GM21367 (cell line): ENCODE measurements at regions not wholly inside any gene's neighbourhood (a gene's known extent, or its start where the extent isn't known, plus 50 kb on each side); places are given as distances from the start of the nearest gene placed in this dataset.
"Not testable (repeated sequence)": the region's sequence is repeated elsewhere in the genome, so short reads cannot be mapped to it uniquely, and the experiment has no call there.

Source experiments
- ATAC-seq: cut with Tn5 transposase; IDR thresholded peaks from one replicate; pipeline ENCODE4 v1.9.1; 2021; ENCODE audit not compliant: unreplicated experiment

DNA sequence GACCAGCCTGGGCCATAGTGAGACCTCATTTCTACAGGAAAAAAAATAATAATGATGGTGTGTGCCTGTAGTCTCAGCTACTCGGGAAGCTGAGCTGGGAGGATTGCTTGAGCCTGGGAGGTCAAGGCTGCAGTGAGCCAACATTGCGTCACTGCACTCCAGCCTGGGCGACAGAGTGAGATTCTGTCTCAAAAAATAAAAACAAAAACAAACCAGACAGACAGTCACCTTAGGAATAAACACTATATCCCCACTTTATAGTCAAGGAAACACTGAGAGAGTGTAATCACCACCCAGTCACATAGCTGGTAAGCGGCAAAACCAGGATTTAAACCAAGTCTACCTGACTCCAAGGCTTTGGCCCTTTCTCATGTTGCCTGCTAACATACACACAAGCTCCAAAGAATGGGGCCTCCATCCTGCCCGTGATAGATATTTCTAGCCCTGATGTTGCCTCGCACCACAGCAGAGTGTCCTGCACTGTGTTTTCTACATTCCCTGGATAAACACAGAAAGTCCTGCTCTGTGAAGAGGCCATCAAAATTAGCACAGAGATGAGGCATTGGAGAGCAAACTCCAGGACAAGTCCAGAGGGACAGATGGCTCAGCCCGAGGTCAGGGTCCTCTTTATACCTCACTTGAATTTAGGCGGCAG is 66.1 kb upstream of the SMURF2 start:
- no peak for ATAC-seq

GRCh38 chr17:64726025-64726424 is 63.9 kb upstream of the SMURF2 start:
- ATAC-seq = not testable (repeated sequence)

- ATAC-seq = not testable (repeated sequence)
Observed at GRCh38 chr17:64724246-64724645, 62.1 kb upstream of the SMURF2 start.

- ATAC-seq = no peak
Observed at GRCh38 chr17:64723781-64724180, 61.7 kb upstream of the SMURF2 start.

GRCh38 chr17:64721556-64721955 is 59.4 kb upstream of the SMURF2 start:
- not testable (repeated sequence) for ATAC-seq

DNA sequence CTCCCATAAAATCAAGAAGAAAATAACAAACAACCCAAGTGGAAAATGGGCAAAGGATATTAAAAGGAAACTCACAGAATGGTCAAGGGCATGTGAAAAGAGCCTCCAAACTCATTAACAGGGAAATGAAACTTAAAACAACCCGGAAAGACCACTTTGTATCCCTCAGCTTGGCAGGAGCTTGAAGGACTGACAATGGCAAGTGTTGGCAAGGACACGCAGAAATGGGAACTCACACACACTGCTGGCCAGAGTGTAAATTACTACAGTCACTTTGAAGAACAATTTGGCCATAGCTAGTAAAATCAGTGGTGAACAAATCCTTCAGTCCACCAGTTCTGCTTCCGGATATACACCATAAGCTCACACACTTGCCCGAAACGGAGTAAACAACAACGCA is 58.1 kb upstream of the SMURF2 start:
- not testable (repeated sequence) for ATAC-seq

DNA sequence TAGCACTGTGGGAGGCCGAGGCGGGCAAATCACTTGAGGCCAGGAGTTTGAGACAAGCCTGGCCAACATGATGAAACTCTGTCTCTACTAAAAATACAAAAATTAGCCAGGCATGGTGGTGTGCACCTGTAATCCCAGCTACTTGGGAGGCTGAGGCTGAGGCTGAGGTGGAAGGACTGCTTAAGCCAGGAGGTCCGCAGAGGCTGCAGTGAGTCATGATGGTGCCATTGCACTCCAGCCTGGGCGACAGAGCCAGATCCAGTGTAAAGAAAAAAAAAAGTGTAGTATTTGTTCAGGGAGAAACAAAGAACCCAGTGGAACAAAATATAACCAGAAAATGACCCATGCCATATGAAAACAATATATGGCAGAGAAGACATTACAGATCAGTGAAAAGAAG is 57.4 kb upstream of the SMURF2 start:
- not testable (repeated sequence) for ATAC-seq

- ATAC-seq = not testable (repeated sequence)
Observed at GRCh38 chr17:64718816-64719215, 56.7 kb upstream of the SMURF2 start.

DNA sequence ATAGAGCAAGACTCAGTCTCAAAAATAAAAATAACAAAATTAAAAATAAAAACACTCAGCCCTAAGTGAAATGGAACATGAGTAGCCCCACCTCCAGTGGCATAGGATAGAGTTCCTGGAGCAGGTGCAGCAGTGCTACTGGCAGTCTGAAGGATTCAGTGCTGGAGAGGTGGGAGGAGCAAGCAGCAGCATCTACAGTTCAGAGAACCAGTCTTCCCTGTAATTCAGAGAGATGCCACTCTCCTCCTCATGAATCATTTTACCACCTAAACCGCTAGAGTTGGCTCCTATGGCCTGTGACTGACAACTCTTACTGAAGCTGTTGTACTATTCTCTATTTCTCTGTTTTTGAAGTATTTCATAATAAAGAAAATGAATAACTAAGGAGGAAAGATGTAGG is 56.0 kb upstream of the SMURF2 start:
- ATAC-seq = no peak

- ATAC-seq = not testable (repeated sequence)
Observed at GRCh38 chr17:64716496-64716895, 54.4 kb upstream of the SMURF2 start.

DNA sequence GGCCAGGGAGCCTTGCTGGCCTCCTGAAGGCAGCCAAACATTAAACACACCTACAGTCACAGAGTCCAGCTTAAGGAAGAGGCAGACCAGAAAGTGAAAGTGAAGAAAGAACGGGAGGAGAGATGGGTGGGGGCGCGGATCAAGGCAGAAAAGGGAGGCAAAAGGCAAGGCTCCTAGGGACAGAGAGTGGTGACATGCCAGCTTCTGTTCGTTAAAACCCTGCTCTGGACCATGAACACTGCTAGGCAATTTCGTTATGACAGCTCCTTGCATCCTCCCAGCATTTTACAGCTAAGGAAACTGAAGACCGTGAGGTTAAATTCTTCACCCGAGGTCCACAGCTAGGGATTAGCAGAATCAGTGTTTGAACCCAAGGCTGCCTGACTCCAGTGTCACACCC is 51.7 kb upstream of the SMURF2 start:
- not testable (repeated sequence) for ATAC-seq

DNA sequence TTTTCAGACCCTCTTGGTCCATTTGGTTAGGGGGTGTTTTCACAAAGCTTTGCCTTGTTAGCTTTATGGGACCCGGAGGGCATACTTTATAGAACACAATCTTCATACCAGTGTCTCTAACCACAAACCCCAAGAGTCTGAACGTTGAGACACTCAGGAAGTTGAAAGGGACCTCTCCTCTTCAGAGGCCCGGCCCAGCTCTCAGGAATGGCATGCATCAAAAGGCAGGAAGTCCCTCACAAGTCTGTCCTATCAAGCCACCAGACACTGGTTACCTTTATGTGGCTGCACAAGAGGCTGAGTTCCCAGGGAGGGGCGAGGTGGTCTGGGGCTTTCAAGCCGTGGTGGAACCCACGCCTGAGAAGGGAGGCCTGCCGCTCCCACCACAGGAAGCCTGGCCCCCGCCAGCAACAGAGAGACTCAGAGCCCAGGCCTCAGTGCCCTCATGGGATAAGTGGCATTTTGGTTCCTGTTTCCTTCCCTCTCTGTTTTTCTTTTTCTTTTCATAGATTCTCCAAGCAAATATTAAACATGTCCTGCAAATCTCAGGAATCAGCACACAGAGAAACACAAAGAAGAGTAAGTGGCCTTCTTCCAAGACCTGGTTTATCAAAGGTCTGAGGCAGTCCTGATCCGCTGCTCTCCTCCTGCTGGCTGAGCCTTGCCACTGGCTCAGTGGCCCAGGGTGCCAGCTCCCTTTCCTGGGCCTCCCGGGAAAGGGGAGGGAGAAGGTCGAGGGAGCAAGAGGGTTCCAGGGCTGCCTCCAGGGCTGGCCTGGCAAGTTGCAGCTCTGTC is 50.6 kb upstream of the SMURF2 start:
- peak; percentile 74 for ATAC-seq
